K562 (cell line): ENCODE measurements at regions not wholly inside any gene's neighbourhood (a gene's known extent, or its start where the extent isn't known, plus 50 kb on each side); places are given as distances from the start of the nearest gene placed in this dataset.

Experiments used
- CHCHD3 ChIP-seq: fragments of 250-450 bp; sonication (Bioruptor Pico); IDR thresholded peaks from 2 replicates; pipeline ENCODE4 v2.1.2; 2022; ENCODE audit warnings: mild to moderate bottlenecking
- CREB5 ChIP-seq: fragments of 250-450 bp; sonication (Bioruptor Pico); IDR thresholded peaks from 2 replicates; pipeline ENCODE4 v1.5.0; 2020; ENCODE audit warnings: mild to moderate bottlenecking
- CTCF ChIP-seq, 3 experiments: IDR thresholded peaks in 2 of 3; conservative IDR thresholded peaks in 1 of 3; 2 replicates each; pipeline ENCODE4 v1.5.1; 2011 to 2012; ENCODE audit warnings: low read length in 3 of 3, mild to moderate bottlenecking in 3 of 3, control low read depth in 2 of 3, improper control_type of control experiment in 1 of 3, inconsistent platforms in 1 of 3, low read depth in 1 of 3, mixed read lengths in 1 of 3, moderate library complexity in 1 of 3; ENCODE audit not compliant: insufficient read depth in 2 of 3
- KDM1A ChIP-seq, 2 experiments: fragments of 450-650 bp; IDR thresholded peaks; 2 replicates each; pipeline ENCODE4 v1.6.1; 2016; ENCODE audit warnings: mild to moderate bottlenecking in 2 of 2
- MBD2 ChIP-seq: sonication (generic); IDR thresholded peaks from 2 replicates; pipeline ENCODE4 v1.6.1; 2016; ENCODE audit warnings: low read depth, borderline replicate concordance
- TAF1 ChIP-seq: IDR thresholded peaks from 2 replicates; pipeline ENCODE4 v1.6.1; 2011; ENCODE audit warnings: mild to moderate bottlenecking, low read length, moderate library complexity; ENCODE audit not compliant: insufficient read depth, control insufficient read depth, severe bottlenecking; ENCODE audit errors: extremely low read depth
- TCF3 ChIP-seq: sonication (generic); formaldehyde crosslinking; IDR thresholded peaks from 2 replicates; pipeline ENCODE4 v1.4.0; 2020; ENCODE audit warnings: mild to moderate bottlenecking, missing genetic modification reagents
- ZNF24 ChIP-seq: fragments of 450-650 bp; IDR thresholded peaks from 2 replicates; pipeline ENCODE4 v1.6.1; 2016
- ZNF274 ChIP-seq: IDR thresholded peaks from 2 replicates; pipeline ENCODE4 v1.6.1; 2011; ENCODE audit warnings: low read depth, mild to moderate bottlenecking, low read length, moderate library complexity, borderline replicate concordance
- TF ChIP-seq, protein P1 (sequence below): sonication (generic); formaldehyde crosslinking; IDR thresholded peaks from 2 replicates; pipeline ENCODE4 v1.5.0; 2020; ENCODE audit warnings: missing genetic modification reagents
- TF ChIP-seq, protein P2 (sequence below), 2 experiments: fragments of 450-650 bp in 1 of 2; sonication (generic) in 1 of 2; formaldehyde crosslinking in 1 of 2; IDR thresholded peaks in 1 of 2; conservative IDR thresholded peaks in 1 of 2; 2 replicates each; pipeline versions ENCODE4 v1.6.1 to v1.8.1; 2016 to 2023; ENCODE audit warnings: mild to moderate bottlenecking in 2 of 2, moderate library complexity in 2 of 2, inconsistent platforms in 1 of 2, missing genetic modification reagents in 1 of 2

- no peak for TF ChIP-seq CTCF (IDR thresholded peaks at IDR 0.05 in 2 of 3, conservative IDR thresholded peaks at IDR 0.05 in 1 of 3; ENCODE audit: insufficient read depth in 2 of 3, low read depth in 1 of 3, low read length in 3 of 3)
- TF ChIP-seq MBD2, result no peak
- no peak for TF ChIP-seq ZNF24
- TF ChIP-seq TAF1, result no peak
- TF ChIP-seq, protein P1, sequence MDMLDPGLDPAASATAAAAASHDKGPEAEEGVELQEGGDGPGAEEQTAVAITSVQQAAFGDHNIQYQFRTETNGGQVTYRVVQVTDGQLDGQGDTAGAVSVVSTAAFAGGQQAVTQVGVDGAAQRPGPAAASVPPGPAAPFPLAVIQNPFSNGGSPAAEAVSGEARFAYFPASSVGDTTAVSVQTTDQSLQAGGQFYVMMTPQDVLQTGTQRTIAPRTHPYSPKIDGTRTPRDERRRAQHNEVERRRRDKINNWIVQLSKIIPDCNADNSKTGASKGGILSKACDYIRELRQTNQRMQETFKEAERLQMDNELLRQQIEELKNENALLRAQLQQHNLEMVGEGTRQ (CRISPR knock-in tag), result no peak
- TF ChIP-seq, protein P2, sequence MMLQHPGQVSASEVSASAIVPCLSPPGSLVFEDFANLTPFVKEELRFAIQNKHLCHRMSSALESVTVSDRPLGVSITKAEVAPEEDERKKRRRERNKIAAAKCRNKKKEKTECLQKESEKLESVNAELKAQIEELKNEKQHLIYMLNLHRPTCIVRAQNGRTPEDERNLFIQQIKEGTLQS (IDR thresholded peaks at IDR 0.05), result no peak
- TF ChIP-seq, protein P2 (CRISPR knock-in tag; conservative IDR thresholded peaks at IDR 0.05), result no peak
- TF ChIP-seq CREB5 (CRISPR knock-in tag), result no peak
- TF ChIP-seq KDM1A (IDR thresholded peaks at IDR 0.05), result no peak
- no peak for TF ChIP-seq TCF3 (CRISPR knock-in tag)
- no peak for TF ChIP-seq ZNF274
- no peak for TF ChIP-seq CHCHD3
Measured at GRCh38 chr2:57669570-57669969, 377.0 kb upstream of the VRK2 start.
